ENCODE measurements at regions not wholly inside any gene's neighbourhood (a gene's known extent, or its start where the extent isn't known, plus 50 kb on each side); places are given as distances from the start of the nearest gene placed in this dataset.
"Not testable (repeated sequence)": the region's sequence is repeated elsewhere in the genome, so short reads cannot be mapped to it uniquely, and the experiment has no call there.

- DNase-seq (ENCODE audit: low read depth): peak; percentile 28
- no peak for TF ChIP-seq CTCF (conservative IDR thresholded peaks at IDR 0.05; ENCODE audit: low read length)
- H3K4me3 ChIP-seq (ENCODE audit: low read length): no peak overlapping the region
Measured at GRCh38 chr4:87913896-87914295, 61.6 kb upstream of the SPP1 start.

GRCh38 chr4:87915621-87916020 lies 59.9 kb upstream of the SPP1 start:
- TF ChIP-seq CTCF (conservative IDR thresholded peaks at IDR 0.05; ENCODE audit: low read length): no peak
- no peak overlapping the region for H3K4me3 ChIP-seq (ENCODE audit: low read length)
- DNase-seq (ENCODE audit: low read depth): no peak

GRCh38 chr4:87916626-87917025 lies 58.9 kb upstream of the SPP1 start:
- no peak for TF ChIP-seq CTCF (conservative IDR thresholded peaks at IDR 0.05; ENCODE audit: low read length)
- H3K4me3 ChIP-seq (ENCODE audit: low read length): no peak overlapping the region
- no peak for DNase-seq (ENCODE audit: low read depth)

DNA sequence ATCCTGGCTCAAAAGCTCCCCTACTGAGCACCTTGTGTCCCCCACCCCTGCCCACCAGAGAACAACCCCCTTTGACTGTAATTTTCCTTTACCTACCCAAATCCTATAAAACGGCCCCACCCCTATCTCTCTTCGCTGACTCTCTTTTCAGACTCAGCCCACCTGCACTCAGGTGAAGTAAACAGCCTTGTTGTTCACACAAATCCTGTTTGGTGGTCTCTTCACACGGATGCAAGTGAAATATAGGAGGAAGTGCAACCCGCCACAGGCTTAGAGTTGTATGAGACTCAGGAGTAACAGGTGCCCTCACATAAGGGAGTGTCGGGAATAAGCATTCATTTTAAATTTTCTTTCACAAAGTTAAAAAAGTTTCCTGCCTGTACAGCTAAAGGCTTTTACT lies 57.6 kb upstream of the SPP1 start:
- not testable (repeated sequence) for DNase-seq (ENCODE audit: low read depth); H3K4me3 ChIP-seq (ENCODE audit: low read length)

DNA sequence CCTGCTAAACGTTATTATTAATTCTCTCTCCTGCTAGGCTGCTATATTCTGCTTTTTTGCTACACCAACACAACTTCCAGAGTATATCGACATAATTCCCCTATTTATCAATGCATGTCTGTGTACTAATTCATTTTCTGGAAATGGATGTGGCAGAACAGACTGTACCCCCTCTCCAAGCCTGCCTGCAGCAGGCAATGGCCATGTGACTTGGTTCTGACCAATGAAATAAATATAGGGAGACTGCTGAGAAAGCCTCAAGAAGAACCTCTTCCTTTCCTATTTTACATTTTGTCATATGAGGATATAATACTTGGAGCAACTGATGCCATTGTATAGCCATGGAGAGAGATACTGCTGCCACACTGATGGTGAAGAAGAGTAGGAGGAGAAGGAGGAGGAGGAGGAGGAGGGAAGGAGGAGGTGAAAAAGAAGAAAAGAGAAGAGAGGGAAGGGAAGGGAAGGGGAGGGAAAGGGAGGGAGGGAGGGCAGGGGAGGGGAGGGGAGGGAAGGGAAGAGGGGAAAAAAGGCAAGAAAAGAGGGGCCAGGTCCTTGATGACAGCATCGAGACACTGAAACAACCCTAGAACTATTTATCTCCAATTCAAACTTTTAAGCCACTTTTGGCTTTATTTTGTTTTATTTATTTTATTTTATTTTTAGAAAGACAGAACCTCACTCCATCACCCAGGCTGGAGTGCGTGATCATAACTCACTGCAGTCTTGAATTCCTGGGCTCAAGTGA lies 57.0 kb upstream of the SPP1 start:
- TF ChIP-seq CTCF (conservative IDR thresholded peaks at IDR 0.05; ENCODE audit: low read length): no peak
- no peak for DNase-seq (ENCODE audit: low read depth)
- no peak overlapping the region for H3K4me3 ChIP-seq (ENCODE audit: low read length)

GRCh38 chr4:87919304-87919703 lies 56.2 kb upstream of the SPP1 start:
- H3K4me3 ChIP-seq (ENCODE audit: low read length): not testable (repeated sequence)

GRCh38 chr4:87919941-87920340 lies 55.6 kb upstream of the SPP1 start:
- TF ChIP-seq CTCF (conservative IDR thresholded peaks at IDR 0.05; ENCODE audit: low read length): no peak
- no peak for DNase-seq (ENCODE audit: low read depth)
- no peak overlapping the region for H3K4me3 ChIP-seq (ENCODE audit: low read length)

More at GRCh38 chr4:87919304-87919703, 56.2 kb upstream of the SPP1 start:
- DNase-seq (ENCODE audit: low read depth): not testable (repeated sequence)

DNA sequence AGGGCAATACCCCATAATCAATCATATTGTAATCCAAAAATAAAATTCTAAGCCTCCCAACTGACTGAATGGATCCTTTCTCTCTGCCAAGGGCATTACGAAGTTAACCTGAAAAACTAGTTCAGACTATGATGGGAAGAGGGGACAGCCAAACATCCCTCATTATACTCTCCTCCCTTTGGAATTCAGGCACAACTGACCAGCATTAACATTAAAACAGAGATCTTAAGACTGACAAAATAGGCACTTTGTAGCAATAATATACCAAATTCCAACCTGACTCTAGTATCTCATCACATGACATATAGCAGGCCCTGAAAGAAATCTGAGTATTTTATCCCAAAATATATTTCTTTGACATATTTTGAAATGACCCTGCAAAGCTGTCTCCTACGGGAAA lies 55.0 kb upstream of the SPP1 start:
- DNase-seq (ENCODE audit: low read depth): no peak
- no peak overlapping the region for H3K4me3 ChIP-seq (ENCODE audit: low read length)
- TF ChIP-seq CTCF (conservative IDR thresholded peaks at IDR 0.05; ENCODE audit: low read length): no peak

DNA sequence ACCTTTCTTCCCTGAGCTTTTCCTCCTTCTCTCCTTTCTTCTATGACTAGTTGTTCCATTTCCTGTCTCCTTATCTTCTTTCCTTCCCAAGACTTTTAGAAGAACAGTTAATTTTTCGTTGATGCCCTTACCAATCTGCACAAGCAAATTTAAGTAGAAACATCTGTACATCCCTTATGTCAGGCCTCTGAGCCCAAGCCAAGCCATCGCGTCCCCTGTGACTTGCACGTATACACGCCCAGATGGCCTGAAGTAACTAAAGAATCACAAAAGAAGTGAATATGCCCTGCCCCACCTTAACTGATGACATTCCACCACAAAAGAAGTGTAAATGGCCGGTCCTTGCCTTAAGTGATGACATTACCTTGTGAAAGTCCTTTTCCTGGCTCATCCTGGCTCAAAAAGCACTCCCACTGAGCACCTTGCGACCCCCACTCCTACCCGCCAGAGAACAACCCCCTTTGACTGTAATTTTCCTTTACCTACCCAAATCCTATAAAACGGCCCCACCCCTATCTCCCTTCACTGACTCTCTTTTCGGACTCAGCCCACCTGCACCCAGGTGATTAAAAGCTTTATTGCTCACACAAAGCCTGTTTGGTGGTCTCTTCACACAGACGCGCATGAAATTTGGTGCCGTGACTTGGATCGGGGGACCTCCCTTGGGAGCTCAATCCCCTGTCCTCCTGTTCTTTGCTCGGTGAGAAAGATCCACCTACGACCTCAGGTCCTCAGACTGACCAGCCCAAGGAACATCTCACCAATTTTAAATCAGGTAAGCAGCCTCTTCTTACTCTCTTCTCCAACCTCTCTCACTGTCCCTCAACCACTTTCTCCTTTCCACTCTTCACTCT lies 53.7 kb upstream of the SPP1 start:
- H3K4me3 ChIP-seq (ENCODE audit: low read length); DNase-seq (ENCODE audit: low read depth): not testable (repeated sequence)

DNA sequence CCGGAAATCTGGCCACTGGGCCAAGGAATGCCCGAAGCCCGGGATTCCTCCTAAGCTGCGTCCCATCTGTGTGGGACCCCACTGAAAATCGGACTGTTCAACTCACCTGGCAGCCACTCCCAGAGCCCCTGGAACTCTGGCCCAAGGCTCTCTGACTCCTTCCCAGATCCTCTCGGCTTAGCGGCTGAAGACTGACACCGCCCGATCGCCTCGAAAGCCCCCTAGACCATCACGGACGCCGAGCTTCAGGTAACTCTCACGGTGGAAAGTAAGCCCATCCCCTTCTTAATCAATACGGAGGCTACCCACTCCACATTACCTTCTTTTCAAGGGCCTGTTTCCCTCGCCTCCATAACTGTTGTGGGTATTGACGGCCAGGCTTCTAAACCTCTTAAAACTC lies 51.4 kb upstream of the SPP1 start:
- H3K4me3 ChIP-seq (ENCODE audit: low read length): not testable (repeated sequence)

More for the DNA sequence above, 51.4 kb upstream of the SPP1 start:
- DNase-seq (ENCODE audit: low read depth): not testable (repeated sequence)
